Dendritic cell treated with granulocyte-macrophage colony-stimulating factor and Interleukin-4, amounts not matched to agents 40 ng/mL and 50 ng/mL, for 4 days (primary cell): ENCODE measurements at regions not wholly inside any gene's neighbourhood (a gene's known extent, or its start where the extent isn't known, plus 50 kb on each side); places are given as distances from the start of the nearest gene placed in this dataset.

ENCODE experiments used
- H3K27ac Mint-ChIP-seq: one replicate; pipeline ENCODE4 v1.8.0; 2022; ENCODE audit warnings: mild to moderate bottlenecking, mixed read lengths
- H3K27me3 Mint-ChIP-seq: one replicate; pipeline ENCODE4 v1.8.0; 2022; ENCODE audit warnings: mild to moderate bottlenecking, mixed read lengths
- H3K36me3 Mint-ChIP-seq: one replicate; pipeline ENCODE4 v1.8.0; 2022; ENCODE audit warnings: low read depth, mixed read lengths
- H3K4me1 Mint-ChIP-seq: one replicate; pipeline ENCODE4 v1.8.0; 2022; ENCODE audit warnings: low read depth, mixed read lengths
- H3K4me3 Mint-ChIP-seq: one replicate; pipeline ENCODE4 v1.8.0; 2022; ENCODE audit warnings: mild to moderate bottlenecking, moderate library complexity, mixed read lengths
- H3K9me3 Mint-ChIP-seq: one replicate; pipeline ENCODE4 v1.8.0; 2022; ENCODE audit warnings: mixed read lengths
- intact Hi-C: fragments of 100-400 bp; cut with micrococcal nuclease; formaldehyde crosslinking; loops from one replicate; pipeline ENCODE4 v1.15.0; 2022

GRCh38 chr13:34048652-34049051, 230.7 kb downstream of the RFC3 start:
- Mint-ChIP-seq H3K36me3 (no peaks in the 10 kb centered on the region), H3K27me3 (no peaks in the 10 kb centered on the region), H3K27ac (no peak overlapping the region), H3K9me3 (peaks cover 25% of the 10 kb centered on the region), H3K4me1 (no peaks in the 10 kb centered on the region), H3K4me3 (no peak overlapping the region)
- intact Hi-C loops, result no loop called here

- peaks cover 42% of the 10 kb centered on the region for H3K9me3 Mint-ChIP-seq
- H3K36me3 Mint-ChIP-seq, result no peaks in the 10 kb centered on the region
- no peaks in the 10 kb centered on the region for H3K27me3 Mint-ChIP-seq
- intact Hi-C loops, result no loop called here
- no peaks in the 10 kb centered on the region for H3K4me1 Mint-ChIP-seq
- no peak overlapping the region for H3K4me3 Mint-ChIP-seq
- H3K27ac Mint-ChIP-seq, result no peak overlapping the region
These were observed 238.8 kb downstream of the RFC3 start for GRCh38 chr13:34056733-34057258.

- intact Hi-C loops, result no loop called here
- H3K27ac Mint-ChIP-seq, result no peak overlapping the region
- H3K36me3 Mint-ChIP-seq, result no peaks in the 10 kb centered on the region
- no peaks in the 10 kb centered on the region for H3K9me3 Mint-ChIP-seq
- H3K4me1 Mint-ChIP-seq, result no peaks in the 10 kb centered on the region
- no peak overlapping the region for H3K4me3 Mint-ChIP-seq
- no peaks in the 10 kb centered on the region for H3K27me3 Mint-ChIP-seq
These were observed 246.7 kb downstream of the RFC3 start for GRCh38 chr13:34064456-34065205.

GRCh38 chr13:34065928-34066327, 248.0 kb downstream of the RFC3 start:
- Mint-ChIP-seq H3K4me3 (no peak overlapping the region), H3K4me1 (no peaks in the 10 kb centered on the region), H3K27ac (no peak overlapping the region), H3K27me3 (no peaks in the 10 kb centered on the region), H3K36me3 (no peaks in the 10 kb centered on the region), H3K9me3 (no peaks in the 10 kb centered on the region)
- intact Hi-C loops, result no loop called here

- Mint-ChIP-seq H3K4me3 (no peak overlapping the region), H3K27me3 (no peaks in the 10 kb centered on the region), H3K36me3 (no peaks in the 10 kb centered on the region), H3K9me3 (no peaks in the 10 kb centered on the region), H3K27ac (no peak overlapping the region), H3K4me1 (no peaks in the 10 kb centered on the region)
- intact Hi-C loops, result no loop called here
These were observed 248.4 kb downstream of the RFC3 start for GRCh38 chr13:34066344-34066743.

- Mint-ChIP-seq H3K4me1 (no peaks in the 10 kb centered on the region), H3K27me3 (no peaks in the 10 kb centered on the region), H3K4me3 (no peak overlapping the region), H3K36me3 (no peaks in the 10 kb centered on the region), H3K9me3 (no peaks in the 10 kb centered on the region), H3K27ac (no peak overlapping the region)
- intact Hi-C loops, result no loop called here
These were observed 252.1 kb downstream of the RFC3 start for GRCh38 chr13:34070006-34070405.

- no peak overlapping the region for H3K27ac Mint-ChIP-seq
- H3K4me3 Mint-ChIP-seq, result no peak overlapping the region
- H3K9me3 Mint-ChIP-seq, result no peaks in the 10 kb centered on the region
- intact Hi-C loops, result no loop called here
- H3K36me3 Mint-ChIP-seq, result no peaks in the 10 kb centered on the region
- H3K4me1 Mint-ChIP-seq, result no peaks in the 10 kb centered on the region
- no peaks in the 10 kb centered on the region for H3K27me3 Mint-ChIP-seq
These were observed 252.8 kb downstream of the RFC3 start for GRCh38 chr13:34070544-34071303.

- Mint-ChIP-seq H3K27ac (no peak overlapping the region), H3K36me3 (no peaks in the 10 kb centered on the region), H3K9me3 (no peaks in the 10 kb centered on the region), H3K4me3 (no peak overlapping the region), H3K27me3 (no peaks in the 10 kb centered on the region), H3K4me1 (no peaks in the 10 kb centered on the region)
- intact Hi-C loops, result no loop called here
These were observed 258.4 kb downstream of the RFC3 start for GRCh38 chr13:34076319-34076718.

- intact Hi-C loops, result no loop called here
- Mint-ChIP-seq H3K27ac (no peak overlapping the region), H3K4me1 (no peaks in the 10 kb centered on the region), H3K36me3 (no peaks in the 10 kb centered on the region), H3K27me3 (no peaks in the 10 kb centered on the region), H3K4me3 (no peak overlapping the region), H3K9me3 (no peaks in the 10 kb centered on the region)
These were observed 259.2 kb downstream of the RFC3 start for GRCh38 chr13:34076943-34077703.

GRCh38 chr13:34078334-34078999, 260.5 kb downstream of the RFC3 start:
- H3K4me1 Mint-ChIP-seq, result no peaks in the 10 kb centered on the region
- intact Hi-C loops, result no loop called here
- no peak overlapping the region for H3K4me3 Mint-ChIP-seq
- no peaks in the 10 kb centered on the region for H3K27me3 Mint-ChIP-seq
- no peak overlapping the region for H3K27ac Mint-ChIP-seq
- no peaks in the 10 kb centered on the region for H3K36me3 Mint-ChIP-seq
- H3K9me3 Mint-ChIP-seq, result no peaks in the 10 kb centered on the region

- Mint-ChIP-seq H3K27me3 (no peaks in the 10 kb centered on the region), H3K4me1 (no peaks in the 10 kb centered on the region), H3K4me3 (no peak overlapping the region), H3K27ac (no peak overlapping the region), H3K9me3 (peaks cover 35% of the 10 kb centered on the region), H3K36me3 (no peaks in the 10 kb centered on the region)
- intact Hi-C loops, result no loop called here
These were observed 267.3 kb downstream of the RFC3 start for GRCh38 chr13:34085204-34085603.

GRCh38 chr13:34086281-34086680, 268.3 kb downstream of the RFC3 start:
- H3K4me1 Mint-ChIP-seq, result no peaks in the 10 kb centered on the region
- H3K27ac Mint-ChIP-seq, result no peak overlapping the region
- no peaks in the 10 kb centered on the region for H3K27me3 Mint-ChIP-seq
- H3K36me3 Mint-ChIP-seq, result no peaks in the 10 kb centered on the region
- intact Hi-C loops, result no loop called here
- peaks cover 35% of the 10 kb centered on the region for H3K9me3 Mint-ChIP-seq
- H3K4me3 Mint-ChIP-seq, result no peak overlapping the region

GRCh38 chr13:34087791-34088190, 269.8 kb downstream of the RFC3 start:
- Mint-ChIP-seq H3K27me3 (no peaks in the 10 kb centered on the region), H3K9me3 (peaks cover 35% of the 10 kb centered on the region), H3K4me1 (no peaks in the 10 kb centered on the region), H3K27ac (no peak overlapping the region), H3K36me3 (no peaks in the 10 kb centered on the region), H3K4me3 (no peak overlapping the region)
- intact Hi-C loops, result no loop called here
